Astrocyte (in vitro differentiated cells and primary cell): ENCODE measurements at regions not wholly inside any gene's neighbourhood (a gene's known extent, or its start where the extent isn't known, plus 50 kb on each side); places are given as distances from the start of the nearest gene placed in this dataset.
A peak's percentile ranks its signal among the peaks of the same experiment; 100 is the strongest.

Experiments used
- DNase-seq: peaks from one replicate; pipeline ENCODE4 v3.0.0-alpha.2; 2010; ENCODE audit warnings: low read depth
- FAIRE-seq: peaks from 2 replicates; lab custom pipeline; 2011; peaks lifted over from hg19 to GRCh38; lab: Jason Lieb, UNC
- H2AFZ ChIP-seq: 2 replicates; pipeline ENCODE4 v1.6.0; 2012; ENCODE audit warnings: low read depth, low read length, inconsistent platforms
- H3K27ac ChIP-seq: 2 replicates; pipeline ENCODE4 v1.5.1; 2011; ENCODE audit warnings: low read depth, low read length, inconsistent platforms
- H3K27me3 ChIP-seq: 2 replicates; pipeline ENCODE4 v1.6.0; 2011; ENCODE audit warnings: low read length, inconsistent platforms; ENCODE audit not compliant: insufficient read depth
- H3K36me3 ChIP-seq: 2 replicates; pipeline ENCODE4 v1.5.1; 2011; ENCODE audit warnings: low read length, inconsistent platforms; ENCODE audit not compliant: insufficient read depth
- H3K4me1 ChIP-seq: 2 replicates; pipeline ENCODE4 v1.5.1; 2011; ENCODE audit warnings: low read length, inconsistent platforms; ENCODE audit not compliant: insufficient read depth
- H3K4me2 ChIP-seq: 2 replicates; pipeline ENCODE4 v1.6.0; 2012; ENCODE audit warnings: low read length, inconsistent platforms
- H3K4me3 ChIP-seq: 2 replicates; pipeline ENCODE4 v1.5.1; 2011; ENCODE audit warnings: low read depth, mild to moderate bottlenecking, low read length, inconsistent platforms; ENCODE audit not compliant: insufficient read depth
- H3K79me2 ChIP-seq: 2 replicates; pipeline ENCODE4 v1.6.0; 2012; ENCODE audit warnings: mild to moderate bottlenecking, low read length, inconsistent platforms; ENCODE audit not compliant: insufficient read depth
- H3K9ac ChIP-seq: 2 replicates; pipeline ENCODE4 v1.6.0; 2012; ENCODE audit warnings: mild to moderate bottlenecking, low read length, inconsistent platforms
- H3K9me3 ChIP-seq: 2 replicates; pipeline ENCODE4 v1.5.1; 2012; ENCODE audit warnings: low read depth, mild to moderate bottlenecking, low read length, inconsistent platforms; ENCODE audit not compliant: insufficient read depth
- H4K20me1 ChIP-seq: 2 replicates; pipeline ENCODE4 v1.6.0; 2012; ENCODE audit warnings: low read length, inconsistent platforms; ENCODE audit not compliant: insufficient read depth
- H3K27ac Mint-ChIP-seq: one replicate; pipeline ENCODE4 v1.8.0; 2021; ENCODE audit warnings: mild to moderate bottlenecking, mixed read lengths; ENCODE audit not compliant: unreplicated experiment
- H3K27me3 Mint-ChIP-seq: one replicate; pipeline ENCODE4 v1.8.0; 2021; ENCODE audit warnings: low read depth, mixed read lengths; ENCODE audit not compliant: unreplicated experiment
- H3K36me3 Mint-ChIP-seq: one replicate; pipeline ENCODE4 v1.8.0; 2021; ENCODE audit warnings: low read depth, mixed read lengths; ENCODE audit not compliant: unreplicated experiment
- H3K4me1 Mint-ChIP-seq: one replicate; pipeline ENCODE4 v1.8.0; 2021; ENCODE audit warnings: low read depth, mixed read lengths; ENCODE audit not compliant: unreplicated experiment
- H3K4me3 Mint-ChIP-seq: one replicate; pipeline ENCODE4 v1.8.0; 2021; ENCODE audit warnings: mild to moderate bottlenecking, moderate library complexity, mixed read lengths; ENCODE audit not compliant: unreplicated experiment
- H3K9me3 Mint-ChIP-seq: one replicate; pipeline ENCODE4 v1.8.0; 2021; ENCODE audit warnings: mild to moderate bottlenecking, mixed read lengths; ENCODE audit not compliant: unreplicated experiment
- EZH2 ChIP-seq: IDR thresholded peaks from 2 replicates; pipeline ENCODE4 v1.6.1; 2012; ENCODE audit warnings: mild to moderate bottlenecking, low read length, inconsistent platforms; ENCODE audit not compliant: insufficient read depth
- TF ChIP-seq, protein P1 (sequence below): IDR thresholded peaks from 2 replicates; pipeline ENCODE4 v1.5.1; 2011; ENCODE audit warnings: low read depth, mild to moderate bottlenecking, inconsistent platforms, low read length, moderate library complexity; ENCODE audit not compliant: insufficient read depth

GRCh38 chr11:79541466-79541865, 100.6 kb upstream of the TENM4 start:
- TF ChIP-seq, protein P1, sequence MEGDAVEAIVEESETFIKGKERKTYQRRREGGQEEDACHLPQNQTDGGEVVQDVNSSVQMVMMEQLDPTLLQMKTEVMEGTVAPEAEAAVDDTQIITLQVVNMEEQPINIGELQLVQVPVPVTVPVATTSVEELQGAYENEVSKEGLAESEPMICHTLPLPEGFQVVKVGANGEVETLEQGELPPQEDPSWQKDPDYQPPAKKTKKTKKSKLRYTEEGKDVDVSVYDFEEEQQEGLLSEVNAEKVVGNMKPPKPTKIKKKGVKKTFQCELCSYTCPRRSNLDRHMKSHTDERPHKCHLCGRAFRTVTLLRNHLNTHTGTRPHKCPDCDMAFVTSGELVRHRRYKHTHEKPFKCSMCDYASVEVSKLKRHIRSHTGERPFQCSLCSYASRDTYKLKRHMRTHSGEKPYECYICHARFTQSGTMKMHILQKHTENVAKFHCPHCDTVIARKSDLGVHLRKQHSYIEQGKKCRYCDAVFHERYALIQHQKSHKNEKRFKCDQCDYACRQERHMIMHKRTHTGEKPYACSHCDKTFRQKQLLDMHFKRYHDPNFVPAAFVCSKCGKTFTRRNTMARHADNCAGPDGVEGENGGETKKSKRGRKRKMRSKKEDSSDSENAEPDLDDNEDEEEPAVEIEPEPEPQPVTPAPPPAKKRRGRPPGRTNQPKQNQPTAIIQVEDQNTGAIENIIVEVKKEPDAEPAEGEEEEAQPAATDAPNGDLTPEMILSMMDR = no peak
- no peak for TF ChIP-seq EZH2

DNA sequence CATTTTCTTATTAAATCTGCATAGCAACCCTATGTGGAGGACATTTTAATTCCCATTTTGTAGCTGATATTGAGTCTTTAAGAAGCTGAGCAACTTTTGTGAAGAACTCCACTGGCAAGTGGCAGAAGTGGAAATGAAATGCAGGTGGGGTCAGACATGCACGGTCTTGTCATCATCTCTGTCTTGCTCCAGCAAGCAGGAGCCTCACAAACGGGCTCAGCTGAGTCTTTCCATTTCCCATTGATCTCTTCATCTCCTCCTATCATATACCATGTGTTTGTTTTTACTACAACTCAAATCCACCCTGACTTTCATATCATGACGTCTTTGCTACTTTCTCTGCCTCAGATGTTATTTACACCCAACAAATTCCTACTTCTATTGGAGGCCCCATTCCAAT, 97.9 kb upstream of the TENM4 start:
- Histone ChIP-seq H3K9me3 (no peaks in the 10 kb centered on the region), H2AFZ (no peak overlapping the region), H3K4me3 (no peak overlapping the region), H3K27me3 (peaks cover 5% of the 10 kb centered on the region), H3K36me3 (no peaks in the 10 kb centered on the region), H3K4me1 (no peaks in the 10 kb centered on the region), H3K79me2 (no peaks in the 10 kb centered on the region), H4K20me1 (no peaks in the 10 kb centered on the region), H3K27ac (no peak overlapping the region), H3K4me2 (no peak overlapping the region), H3K9ac (no peak overlapping the region)
- no peaks in the 10 kb centered on the region for H3K4me1 Mint-ChIP-seq
- H3K27me3 Mint-ChIP-seq = peaks cover 14% of the 10 kb centered on the region
- DNase-seq (no peak), FAIRE-seq (no peak)
- no peaks in the 10 kb centered on the region for H3K9me3 Mint-ChIP-seq
- H3K4me3 Mint-ChIP-seq = no peak overlapping the region
- no peak for TF ChIP-seq EZH2
- TF ChIP-seq, protein P1 = no peak
- no peaks in the 10 kb centered on the region for H3K36me3 Mint-ChIP-seq
- no peak overlapping the region for H3K27ac Mint-ChIP-seq

More at GRCh38 chr11:79541466-79541865, 100.6 kb upstream of the TENM4 start:
- peaks cover 12% of the 10 kb centered on the region for H3K27me3 Mint-ChIP-seq
- Histone ChIP-seq H3K36me3 (no peaks in the 10 kb centered on the region), H3K27me3 (no peaks in the 10 kb centered on the region), H4K20me1 (no peaks in the 10 kb centered on the region), H3K27ac (no peak overlapping the region), H2AFZ (no peak overlapping the region), H3K9ac (no peak overlapping the region), H3K79me2 (no peaks in the 10 kb centered on the region), H3K4me2 (no peak overlapping the region), H3K4me1 (no peaks in the 10 kb centered on the region), H3K4me3 (no peak overlapping the region), H3K9me3 (no peaks in the 10 kb centered on the region)
- no peak for DNase-seq
- H3K9me3 Mint-ChIP-seq = no peaks in the 10 kb centered on the region
- H3K4me1 Mint-ChIP-seq = no peaks in the 10 kb centered on the region
- H3K4me3 Mint-ChIP-seq = no peak overlapping the region
- H3K27ac Mint-ChIP-seq = no peak overlapping the region
- H3K36me3 Mint-ChIP-seq = no peaks in the 10 kb centered on the region
- FAIRE-seq = no peak

GRCh38 chr11:79536155-79536917, 95.5 kb upstream of the TENM4 start:
- H3K4me3 Mint-ChIP-seq = peak overlapping the region; percentile 17
- no peak overlapping the region for H3K4me2 ChIP-seq
- DNase-seq = no peak
- H3K36me3 ChIP-seq = no peaks in the 10 kb centered on the region
- H3K4me3 ChIP-seq = no peak overlapping the region
- H3K4me1 Mint-ChIP-seq = peaks cover 8% of the 10 kb centered on the region
- peaks cover 8% of the 10 kb centered on the region for H3K27me3 Mint-ChIP-seq
- H3K9me3 ChIP-seq = no peaks in the 10 kb centered on the region
- H3K79me2 ChIP-seq = no peaks in the 10 kb centered on the region
- H3K4me1 ChIP-seq = no peaks in the 10 kb centered on the region
- H3K9ac ChIP-seq = no peak overlapping the region
- FAIRE-seq = no peak
- no peaks in the 10 kb centered on the region for H4K20me1 ChIP-seq
- H3K27me3 ChIP-seq = peaks cover 5% of the 10 kb centered on the region
- H3K27ac ChIP-seq = no peak overlapping the region
- H3K27ac Mint-ChIP-seq = no peak overlapping the region
- no peaks in the 10 kb centered on the region for H3K36me3 Mint-ChIP-seq
- no peaks in the 10 kb centered on the region for H3K9me3 Mint-ChIP-seq
- no peak overlapping the region for H2AFZ ChIP-seq
- TF ChIP-seq, protein P1 = no peak
- no peak for TF ChIP-seq EZH2
